IMR-90 (cell line): ENCODE measurements at regions not wholly inside any gene's neighbourhood (a gene's known extent, or its start where the extent isn't known, plus 50 kb on each side); places are given as distances from the start of the nearest gene placed in this dataset.

Experiments
- ATAC-seq: fragments of 200-7000 bp; cut with Tn5 transposase; 2 replicates; pipeline ENCODE4 v1.9.1; 2020; ENCODE audit warnings: low read depth, mild to moderate bottlenecking, moderate library complexity
- BruUV-seq: library from RNA; stranded (reverse); fragments of 400-500 nt; replicated peaks from 2 replicates; lab custom pipeline; 2021; lab: Mats Ljungman, UMichigan
- CTCF ChIA-PET: fragments of 300-600 bp; formaldehyde crosslinking; extraction: SDS; loops from one replicate; lab custom pipeline; 2021; ENCODE audit warnings: antibody characterized with exemption; lab: Yijun Ruan, JAX
- POLR2A ChIA-PET: fragments of 300-600 bp; sonication (Branson Sonifier 250); formaldehyde crosslinking; loops from one replicate; lab custom pipeline; 2022; ENCODE audit warnings: antibody characterized with exemption; ENCODE audit not compliant: unreplicated experiment; lab: Charles Lee
- DNase-seq: peaks from one replicate; pipeline ENCODE4 v3.0.0; 2013
- H2AFZ ChIP-seq: replicated peaks from 2 replicates; pipeline ENCODE3; 2013; ENCODE audit warnings: low read length, mild to moderate bottlenecking; ENCODE audit not compliant: poor library complexity
- H2AK5ac ChIP-seq: 2 replicates; pipeline ENCODE4 v1.6.1; 2013; ENCODE audit warnings: low read depth, low read length, inconsistent platforms
- H2AK9ac ChIP-seq: replicated peaks from 2 replicates; pipeline ENCODE3; 2013; ENCODE audit warnings: mild to moderate bottlenecking, low read depth, low read length, moderate library complexity; ENCODE audit not compliant: poor library complexity
- H2BK120ac ChIP-seq: 2 replicates; pipeline ENCODE4 v1.6.1; 2013; ENCODE audit warnings: low read depth, low read length, inconsistent platforms
- H2BK15ac ChIP-seq: 3 replicates; pipeline ENCODE4 v1.6.1; 2013; ENCODE audit warnings: low read depth, low read length, inconsistent platforms
- H2BK20ac ChIP-seq: 2 replicates; pipeline ENCODE4 v1.6.1; 2013; ENCODE audit warnings: low read depth, mild to moderate bottlenecking, inconsistent platforms, low read length, moderate library complexity
- H2BK5ac ChIP-seq: 2 replicates; pipeline ENCODE4 v1.6.1; 2013; ENCODE audit warnings: mild to moderate bottlenecking, low read depth, low read length, inconsistent platforms; ENCODE audit not compliant: poor library complexity, severe bottlenecking
- H3K14ac ChIP-seq: replicated peaks from 2 replicates; pipeline ENCODE4 v1.6.1; 2013; ENCODE audit warnings: low read depth, low read length, inconsistent platforms
- H3K18ac ChIP-seq: 2 replicates; pipeline ENCODE4 v1.6.1; 2013; ENCODE audit warnings: low read depth, low read length, control low read depth
- H3K23ac ChIP-seq: 2 replicates; pipeline ENCODE4 v1.6.1; 2013; ENCODE audit warnings: low read depth, low read length, inconsistent platforms
- H3K27ac ChIP-seq: 2 replicates; pipeline ENCODE4 v1.5.1; 2013; ENCODE audit warnings: mild to moderate bottlenecking, control low read depth, low read length; ENCODE audit not compliant: insufficient read depth
- H3K27me3 ChIP-seq: 2 replicates; pipeline ENCODE4 v1.6.1; 2013; ENCODE audit warnings: low read length; ENCODE audit not compliant: control insufficient read depth, insufficient read depth
- H3K36me3 ChIP-seq: 2 replicates; pipeline ENCODE4 v1.6.1; 2013; ENCODE audit warnings: low read length, mixed read lengths; ENCODE audit not compliant: control insufficient read depth, insufficient read depth
- H3K4ac ChIP-seq: 2 replicates; pipeline ENCODE4 v1.6.1; 2013; ENCODE audit warnings: low read depth, low read length, inconsistent platforms
- H3K4me1 ChIP-seq: 2 replicates; pipeline ENCODE4 v1.6.1; 2013; ENCODE audit warnings: low read length, mixed read lengths; ENCODE audit not compliant: control insufficient read depth, insufficient read depth
- H3K4me2 ChIP-seq: 2 replicates; pipeline ENCODE4 v1.6.1; 2013; ENCODE audit warnings: low read depth, mild to moderate bottlenecking, control low read depth, low read length, moderate library complexity
- H3K4me3 ChIP-seq: 2 replicates; pipeline ENCODE4 v1.5.1; 2013; ENCODE audit warnings: low read depth, mild to moderate bottlenecking, control low read depth, low read length, moderate library complexity; ENCODE audit not compliant: insufficient read depth
- H3K56ac ChIP-seq: 2 replicates; pipeline ENCODE4 v1.6.1; 2013; ENCODE audit warnings: low read length, inconsistent platforms; ENCODE audit not compliant: insufficient read depth; ENCODE audit errors: extremely low read depth
- H3K79me1 ChIP-seq, 2 experiments: 2 replicates each; pipeline ENCODE4 v1.6.1; 2013; ENCODE audit warnings: low read length in 2 of 2, inconsistent platforms in 1 of 2, low read depth in 1 of 2
- H3K9ac ChIP-seq: 2 replicates; pipeline ENCODE4 v1.6.1; 2013; ENCODE audit warnings: low read depth, low read length, control low read depth
- H3K9me1 ChIP-seq: 2 replicates; pipeline ENCODE4 v1.6.1; 2013; ENCODE audit warnings: low read length, inconsistent platforms; ENCODE audit not compliant: insufficient read depth
- H3K9me3 ChIP-seq: 2 replicates; pipeline ENCODE4 v1.6.1; 2013; ENCODE audit warnings: low read length; ENCODE audit not compliant: control insufficient read depth, insufficient read depth
- H4K20me1 ChIP-seq: 2 replicates; pipeline ENCODE4 v1.6.1; 2013; ENCODE audit warnings: low read length, inconsistent platforms; ENCODE audit not compliant: insufficient read depth
- H4K5ac ChIP-seq: 2 replicates; pipeline ENCODE4 v1.6.1; 2013; ENCODE audit warnings: mild to moderate bottlenecking, low read depth, low read length, control low read depth
- H4K8ac ChIP-seq, 2 experiments: 2 replicates each; pipeline ENCODE4 v1.6.1; 2013; ENCODE audit warnings: low read depth in 2 of 2, low read length in 2 of 2, control low read depth in 1 of 2, inconsistent platforms in 1 of 2
- H4K91ac ChIP-seq: 2 replicates; pipeline ENCODE4 v1.6.1; 2013; ENCODE audit warnings: low read depth, low read length, inconsistent platforms; ENCODE audit not compliant: insufficient read depth
- BHLHE40 ChIP-seq: fragments of 150-350 bp; IDR thresholded peaks from 2 replicates; pipeline ENCODE4 v1.6.1; 2016; ENCODE audit warnings: mild to moderate bottlenecking, low read depth, low read length
- CHD1 ChIP-seq: IDR thresholded peaks from 2 replicates; pipeline ENCODE4 v1.6.1; 2012; ENCODE audit warnings: low read depth, low read length, improper control_type of control experiment
- FOS ChIP-seq: fragments of 150-350 bp; IDR thresholded peaks from 2 replicates; pipeline ENCODE4 v1.6.1; 2016; ENCODE audit warnings: low read depth, low read length
- MAFK ChIP-seq: IDR thresholded peaks from 2 replicates; pipeline ENCODE4 v1.6.1; 2012; ENCODE audit warnings: low read depth, low read length, improper control_type of control experiment
- MXI1 ChIP-seq: IDR thresholded peaks from 2 replicates; pipeline ENCODE4 v1.6.1; 2012; ENCODE audit warnings: low read depth, mild to moderate bottlenecking, low read length, moderate library complexity, borderline replicate concordance
- POLR2A ChIP-seq: IDR thresholded peaks from 2 replicates; pipeline ENCODE4 v1.6.1; 2012; ENCODE audit warnings: mild to moderate bottlenecking, low read depth, low read length
- RAD21 ChIP-seq: IDR thresholded peaks from 2 replicates; pipeline ENCODE4 v1.6.1; 2012; ENCODE audit warnings: low read length, improper control_type of control experiment
- RCOR1 ChIP-seq: IDR thresholded peaks from 2 replicates; pipeline ENCODE4 v1.6.1; 2012; ENCODE audit warnings: mild to moderate bottlenecking, low read length, improper control_type of control experiment; ENCODE audit not compliant: insufficient replicate concordance
- WGBS, 2 experiments: methylation state at CpG; one replicate each; pipeline versions ENCODE4 v1.1.5 to v1.1.7; 2013; ENCODE audit warnings: missing lambda C conversion rate in 2 of 2; ENCODE audit not compliant: insufficient read length in 1 of 2; ENCODE audit errors: extremely low coverage in 2 of 2; 5-methylcytosine and 5-hydroxymethylcytosine counted together
- dilution Hi-C: fragments of 300-500 bp; cut with HindIII; formaldehyde crosslinking; loops from one replicate; pipeline ENCODE4 v1.14.3; 2018; ENCODE audit warnings: low sequenced_read_pairs; ENCODE audit not compliant: unreplicated experiment
- in situ Hi-C: fragments of 300-500 bp; cut with MboI; formaldehyde crosslinking; loops from 3 replicates; pipeline ENCODE4 v1.14.3; 2019; ENCODE audit warnings: low sequenced_read_pairs, inconsistent platforms, mixed read lengths
- intact Hi-C: fragments of 100-400 bp; cut with micrococcal nuclease; formaldehyde crosslinking; loops from 2 replicates; pipeline ENCODE4 v1.10.0; 2022
- TF ChIP-seq, protein P1 (sequence below): conservative IDR thresholded peaks from 2 replicates; pipeline ENCODE4 v1.5.1; 2012; ENCODE audit warnings: mild to moderate bottlenecking, low read depth, low read length, improper control_type of control experiment
- TF ChIP-seq, protein P2 (sequence below): fragments of 150-350 bp; IDR thresholded peaks from 2 replicates; pipeline ENCODE4 v1.6.1; 2016; ENCODE audit warnings: low read depth, mild to moderate bottlenecking, low read length, moderate library complexity, borderline replicate concordance

DNA sequence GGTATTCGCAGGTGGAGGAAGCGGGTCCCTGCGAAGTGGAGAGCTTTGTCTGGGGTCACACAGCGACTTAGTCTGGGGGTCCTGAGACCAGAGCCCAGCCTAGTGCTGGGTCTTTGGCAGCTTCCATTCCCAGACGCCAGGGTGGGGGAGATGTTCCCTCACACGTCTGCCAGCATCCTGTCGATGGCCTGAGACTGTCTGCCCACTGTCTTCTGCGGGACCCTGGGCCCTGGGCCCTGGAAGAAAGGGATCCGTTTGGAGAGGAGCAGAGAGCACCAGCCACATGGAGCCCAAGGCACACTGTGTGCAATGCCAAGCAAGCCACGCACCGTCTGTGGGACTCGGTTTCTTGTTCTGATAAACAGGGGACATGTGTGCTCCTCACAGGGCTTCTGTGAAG is 197.2 kb downstream of the KIF26A start:
- H3K4me1 ChIP-seq: no peaks in the 10 kb centered on the region
- no peak overlapping the region for H3K4ac ChIP-seq
- no peaks in the 10 kb centered on the region for H3K27me3 ChIP-seq
- H2AK9ac ChIP-seq: no peak overlapping the region
- H2BK20ac ChIP-seq: no peak overlapping the region
- no peaks in the 10 kb centered on the region for H4K20me1 ChIP-seq
- H2AK5ac ChIP-seq: no peak overlapping the region
- no peak overlapping the region for H3K56ac ChIP-seq
- POLR2A ChIA-PET: no interaction called here
- ATAC-seq (no peak), DNase-seq (no peak)
- no peak overlapping the region for H3K9ac ChIP-seq
- H3K4me2 ChIP-seq: no peak overlapping the region
- 63% methylated on average over 3 of the region's 12 CpGs; no CpG with 5 or more reads in 1 of the 2 experiments for WGBS, 2 experiments
- TF ChIP-seq RAD21: no peak
- TF ChIP-seq, protein P1, sequence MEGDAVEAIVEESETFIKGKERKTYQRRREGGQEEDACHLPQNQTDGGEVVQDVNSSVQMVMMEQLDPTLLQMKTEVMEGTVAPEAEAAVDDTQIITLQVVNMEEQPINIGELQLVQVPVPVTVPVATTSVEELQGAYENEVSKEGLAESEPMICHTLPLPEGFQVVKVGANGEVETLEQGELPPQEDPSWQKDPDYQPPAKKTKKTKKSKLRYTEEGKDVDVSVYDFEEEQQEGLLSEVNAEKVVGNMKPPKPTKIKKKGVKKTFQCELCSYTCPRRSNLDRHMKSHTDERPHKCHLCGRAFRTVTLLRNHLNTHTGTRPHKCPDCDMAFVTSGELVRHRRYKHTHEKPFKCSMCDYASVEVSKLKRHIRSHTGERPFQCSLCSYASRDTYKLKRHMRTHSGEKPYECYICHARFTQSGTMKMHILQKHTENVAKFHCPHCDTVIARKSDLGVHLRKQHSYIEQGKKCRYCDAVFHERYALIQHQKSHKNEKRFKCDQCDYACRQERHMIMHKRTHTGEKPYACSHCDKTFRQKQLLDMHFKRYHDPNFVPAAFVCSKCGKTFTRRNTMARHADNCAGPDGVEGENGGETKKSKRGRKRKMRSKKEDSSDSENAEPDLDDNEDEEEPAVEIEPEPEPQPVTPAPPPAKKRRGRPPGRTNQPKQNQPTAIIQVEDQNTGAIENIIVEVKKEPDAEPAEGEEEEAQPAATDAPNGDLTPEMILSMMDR: no peak
- TF ChIP-seq POLR2A: no peak
- no peak for TF ChIP-seq MAFK
- TF ChIP-seq FOS: no peak
- TF ChIP-seq MXI1: no peak
- no peak for TF ChIP-seq CHD1
- TF ChIP-seq, protein P2, sequence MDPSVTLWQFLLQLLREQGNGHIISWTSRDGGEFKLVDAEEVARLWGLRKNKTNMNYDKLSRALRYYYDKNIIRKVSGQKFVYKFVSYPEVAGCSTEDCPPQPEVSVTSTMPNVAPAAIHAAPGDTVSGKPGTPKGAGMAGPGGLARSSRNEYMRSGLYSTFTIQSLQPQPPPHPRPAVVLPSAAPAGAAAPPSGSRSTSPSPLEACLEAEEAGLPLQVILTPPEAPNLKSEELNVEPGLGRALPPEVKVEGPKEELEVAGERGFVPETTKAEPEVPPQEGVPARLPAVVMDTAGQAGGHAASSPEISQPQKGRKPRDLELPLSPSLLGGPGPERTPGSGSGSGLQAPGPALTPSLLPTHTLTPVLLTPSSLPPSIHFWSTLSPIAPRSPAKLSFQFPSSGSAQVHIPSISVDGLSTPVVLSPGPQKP: no peak
- TF ChIP-seq BHLHE40: no peak
- TF ChIP-seq RCOR1: no peak
- H3K14ac ChIP-seq: no peak overlapping the region
- H3K36me3 ChIP-seq: no peaks in the 10 kb centered on the region
- no peak overlapping the region for H3K27ac ChIP-seq
- H2BK15ac ChIP-seq: no peak overlapping the region
- BruUV-seq: no TSS peak
- H3K18ac ChIP-seq: no peak overlapping the region
- dilution Hi-C loops (no loop called here), intact Hi-C loops (no loop called here), in situ Hi-C loops (no loop called here)
- H3K23ac ChIP-seq: no peak overlapping the region
- CTCF ChIA-PET: no interaction called here
- H3K9me3 ChIP-seq: peaks cover 35% of the 10 kb centered on the region
- H4K91ac ChIP-seq: no peak overlapping the region
- H3K9me1 ChIP-seq: no peaks in the 10 kb centered on the region
- no peak overlapping the region for H3K4me3 ChIP-seq
- H2AFZ ChIP-seq: no peak overlapping the region
- no peak overlapping the region for H2BK120ac ChIP-seq
- H4K5ac ChIP-seq: no peak overlapping the region
- H3K79me1 ChIP-seq: no peaks in the 10 kb centered on the region
- no peak overlapping the region for H2BK5ac ChIP-seq
- no peak overlapping the region for H4K8ac ChIP-seq
